Spleen (tissue), 11 donors: ENCODE measurements at regions not wholly inside any gene's neighbourhood (a gene's known extent, or its start where the extent isn't known, plus 50 kb on each side); places are given as distances from the start of the nearest gene placed in this dataset.

Source experiments
- DNase-seq: peaks from one replicate; pipeline ENCODE4 v3.0.0-alpha.2; 2020
- H3K27ac ChIP-seq, 8 donors: fragments of 200-600 bp; sonication (generic) in 7 of 8; 1 replicate in 4 of 8; 2 replicates in 4 of 8; pipeline versions ENCODE4 v1.5.0 to v1.8.0; 2016 to 2021; ENCODE audit warnings: inconsistent platforms in 4 of 8, mild to moderate bottlenecking in 4 of 8, moderate library complexity in 1 of 8
- H3K27me3 ChIP-seq, 7 donors: fragments of 200-600 bp; sonication (generic) in 6 of 7; replicated peaks in 1 of 7; 1 replicate in 4 of 7; 2 replicates in 3 of 7; pipeline versions ENCODE4 v1.5.0 to v1.8.0; 2016 to 2021; ENCODE audit warnings: inconsistent platforms in 3 of 7, mild to moderate bottlenecking in 1 of 7
- H3K36me3 ChIP-seq, 6 donors: fragments of 200-600 bp; sonication (generic) in 5 of 6; 1 replicate in 4 of 6; 2 replicates in 2 of 6; pipeline versions ENCODE4 v1.5.0 to v1.8.0; 2016 to 2021; ENCODE audit warnings: inconsistent platforms in 2 of 6
- H3K4me1 ChIP-seq, 6 donors: fragments of 200-600 bp; sonication (generic) in 5 of 6; 1 replicate in 3 of 6; 2 replicates in 3 of 6; pipeline versions ENCODE4 v1.5.0 to v1.8.0; 2016 to 2021; ENCODE audit warnings: inconsistent platforms in 3 of 6
- H3K4me3 ChIP-seq, 8 donors: fragments of 200-600 bp; sonication (generic) in 7 of 8; 1 replicate in 4 of 8; 2 replicates in 4 of 8; pipeline versions ENCODE4 v1.5.0 to v1.8.0; 2016 to 2021; ENCODE audit warnings: inconsistent platforms in 4 of 8, mild to moderate bottlenecking in 4 of 8, moderate library complexity in 2 of 8
- H3K9me3 ChIP-seq, 8 donors: fragments of 200-600 bp; sonication (generic) in 7 of 8; 1 replicate in 4 of 8; 2 replicates in 4 of 8; pipeline versions ENCODE4 v1.5.0 to v1.8.0; 2016 to 2021; ENCODE audit warnings: inconsistent platforms in 4 of 8
- CTCF ChIP-seq, 11 experiments: fragments of 200-600 bp in 7 of 11; fragments of 450-650 bp in 4 of 11; sonication (generic) in 4 of 11; IDR thresholded peaks in 8 of 11; conservative IDR thresholded peaks in 3 of 11; 1 replicate in 7 of 11; 2 replicates in 4 of 11; pipeline versions ENCODE4 v1.4.0 to v1.8.0; 2016 to 2021; ENCODE audit warnings: antibody characterized with exemption in 11 of 11, inconsistent platforms in 4 of 11, mild to moderate bottlenecking in 1 of 11
- POLR2A ChIP-seq, 3 donors: fragments of 450-650 bp; IDR thresholded peaks; one replicate each; pipeline ENCODE4 v1.5.1; 2017; ENCODE audit warnings: antibody characterized with exemption in 3 of 3, mild to moderate bottlenecking in 1 of 3
- POLR2AphosphoS5 ChIP-seq, 3 donors: sonication (generic); formaldehyde crosslinking; IDR thresholded peaks; one replicate each; pipeline ENCODE4 v1.5.1; 2017; ENCODE audit warnings: antibody characterized with exemption in 3 of 3
- WGBS, 5 donors: extraction: QIAGEN DNeasy Blood & Tissue Kit in 3 of 5; methylation state at CpG; one replicate each; pipeline versions ENCODE4 v1.1.5 to v1.1.7; 2013 to 2018; 5-methylcytosine and 5-hydroxymethylcytosine counted together
- intact Hi-C: fragments of 100-400 bp; cut with DNase I; formaldehyde crosslinking; loops from one replicate; pipeline ENCODE4 v1.15.0; 2023; ENCODE audit warnings: low total_unique reads
- donor health status: healthy with polysubstance abuse.
- donor health status: DM: no; HTN: no; CAD: no; lungs with moderate emphysema.
- donor health status: DM: no; HTN: no; CAD: no.
- donor health status: Bipolar disorder and iron deficiency.
- donor health status: healthy.
- donor health status: DM: no; HTN: no; CAD: no.
- donor health status: DM: yes; HTN: yes; CAD: no.

- Histone ChIP-seq H3K27me3 (no peaks in the 10 kb centered on the region), H3K27ac (no peak overlapping the region), H3K4me1 (no peaks in the 10 kb centered on the region), H3K9me3 (no peaks in the 10 kb centered on the region), H3K36me3 (no peaks in the 10 kb centered on the region), H3K4me3 (no peak overlapping the region)
- WGBS, 5 donors = 71 to 79% (median 73%) methylated on average over 6 of the region's 6 CpGs
- no peak for TF ChIP-seq CTCF (IDR thresholded peaks at IDR 0.05 in 8 of 11, conservative IDR thresholded peaks at IDR 0.05 in 3 of 11)
- TF ChIP-seq POLR2A (IDR thresholded peaks at IDR 0.05) = no peak
- no peak for TF ChIP-seq POLR2AphosphoS5 (IDR thresholded peaks at IDR 0.05)
- DNase-seq = no peak
- intact Hi-C loops = no loop called here
Measured at GRCh38 chr3:145519398-145520047, 641.5 kb downstream of the PLOD2 start.

- TF ChIP-seq CTCF (IDR thresholded peaks at IDR 0.05 in 8 of 11, conservative IDR thresholded peaks at IDR 0.05 in 3 of 11) = no peak
- no peak for TF ChIP-seq POLR2AphosphoS5 (IDR thresholded peaks at IDR 0.05)
- TF ChIP-seq POLR2A (IDR thresholded peaks at IDR 0.05) = no peak
- no peak overlapping the region for H3K4me3 ChIP-seq
- no peaks in the 10 kb centered on the region for H3K27me3 ChIP-seq
- H3K27ac ChIP-seq = no peak overlapping the region
- H3K36me3 ChIP-seq = no peaks in the 10 kb centered on the region
- H3K9me3 ChIP-seq = no peaks in the 10 kb centered on the region
- H3K4me1 ChIP-seq = no peaks in the 10 kb centered on the region
- intact Hi-C loops = no loop called here
- DNase-seq = no peak
Measured at GRCh38 chr3:145522179-145522578, 638.8 kb downstream of the PLOD2 start.

GRCh38 chr3:145522893-145523651 lies 637.9 kb downstream of the PLOD2 start:
- H3K4me3 ChIP-seq = no peak overlapping the region
- no peaks in the 10 kb centered on the region for H3K4me1 ChIP-seq
- 81 to 92% (median 86%) methylated on average over 2 to 4 of the region's 4 CpGs for WGBS, 5 donors
- intact Hi-C loops = no loop called here
- no peaks in the 10 kb centered on the region for H3K36me3 ChIP-seq
- H3K9me3 ChIP-seq = no peaks in the 10 kb centered on the region
- TF ChIP-seq POLR2AphosphoS5 (IDR thresholded peaks at IDR 0.05) = no peak
- no peak for TF ChIP-seq CTCF (IDR thresholded peaks at IDR 0.05 in 8 of 11, conservative IDR thresholded peaks at IDR 0.05 in 3 of 11)
- TF ChIP-seq POLR2A (IDR thresholded peaks at IDR 0.05) = no peak
- no peak overlapping the region for H3K27ac ChIP-seq
- H3K27me3 ChIP-seq = no peaks in the 10 kb centered on the region
- DNase-seq = no peak

- H3K4me3 ChIP-seq = no peak overlapping the region
- H3K27me3 ChIP-seq = no peaks in the 10 kb centered on the region
- peaks cover 0 to 4% (median 0%) of the 10 kb centered on the region in 8 donors for H3K9me3 ChIP-seq
- H3K4me1 ChIP-seq = no peaks in the 10 kb centered on the region
- no peak for DNase-seq
- intact Hi-C loops = no loop called here
- no peaks in the 10 kb centered on the region for H3K36me3 ChIP-seq
- no peak overlapping the region for H3K27ac ChIP-seq
- WGBS, 5 donors = 70 to 85% (median 83%) methylated on average over 1 of the region's 1 CpG
- no peak for TF ChIP-seq POLR2A (IDR thresholded peaks at IDR 0.05)
- no peak for TF ChIP-seq CTCF (IDR thresholded peaks at IDR 0.05 in 8 of 11, conservative IDR thresholded peaks at IDR 0.05 in 3 of 11)
- no peak for TF ChIP-seq POLR2AphosphoS5 (IDR thresholded peaks at IDR 0.05)
Measured at GRCh38 chr3:145531548-145531947, 629.4 kb downstream of the PLOD2 start.
